K562 (cell line): ENCODE measurements at regions not wholly inside any gene's neighbourhood (a gene's known extent, or its start where the extent isn't known, plus 50 kb on each side); places are given as distances from the start of the nearest gene placed in this dataset.

Experiments
- ATAC-seq: fragments of 200-7000 bp; cut with Tn5 transposase; 3 replicates; pipeline ENCODE4 v1.9.1; 2020; ENCODE audit warnings: moderate library complexity
- BruUV-seq: library from RNA; stranded (reverse); fragments of 400-500 nt; replicated peaks from 2 replicates; lab custom pipeline; 2021; lab: Mats Ljungman, UMichigan
- CTCF ChIA-PET: fragments of 300-600 bp; formaldehyde crosslinking; extraction: SDS; loops from one replicate; lab custom pipeline; 2021; ENCODE audit warnings: low intra/inter-chr PET ratio; lab: Yijun Ruan, JAX
- POLR2A ChIA-PET: fragments of 300-600, 350-650 bp; sonication (Branson Sonifier 250); formaldehyde crosslinking; extraction: SDS; loops from one replicate; lab custom pipeline; 2021; ENCODE audit warnings: antibody characterized with exemption, inconsistent platforms; lab: Yijun Ruan, JAX
- DNase-seq, 4 experiments: peaks; one replicate each; pipeline versions ENCODE4 v3.0.0 to v3.0.0-alpha.2; 2011 to 2018; ENCODE audit warnings: low spot score in 3 of 4, mixed read lengths in 3 of 4; ENCODE audit errors: extremely low read depth in 1 of 4
- FAIRE-seq: peaks from 2 replicates; lab custom pipeline; 2011; peaks lifted over from hg19 to GRCh38; lab: Jason Lieb, UNC
- H2AFZ ChIP-seq: 2 replicates; pipeline ENCODE4 v1.6.0; 2011; ENCODE audit warnings: low read depth, low read length, control low read depth, inconsistent platforms
- H3K27ac ChIP-seq: fragments of 200-600 bp; 3 replicates; pipeline ENCODE4 v1.8.0; 2011; ENCODE audit warnings: low read depth, mild to moderate bottlenecking, control low read depth, inconsistent platforms, low read length, moderate library complexity, mixed read lengths; ENCODE audit errors: extremely low read depth
- H3K27me3 ChIP-seq, 2 experiments: fragments of 300-600 bp in 1 of 2; 2 replicates in 1 of 2; 3 replicates in 1 of 2; pipeline versions ENCODE4 v1.6.0 to v1.8.0; 2011; ENCODE audit warnings: inconsistent platforms in 2 of 2, low read length in 2 of 2, mild to moderate bottlenecking in 1 of 2, mixed read lengths in 1 of 2, moderate library complexity in 1 of 2; ENCODE audit not compliant: control insufficient read depth in 2 of 2, insufficient read depth in 2 of 2
- H3K36me3 ChIP-seq: fragments of 300-600 bp; 3 replicates; pipeline ENCODE4 v1.8.0; 2011; ENCODE audit warnings: mild to moderate bottlenecking, low read length, inconsistent platforms; ENCODE audit not compliant: control insufficient read depth, insufficient read depth
- H3K4me1 ChIP-seq, 2 experiments: fragments of 200-600 bp in 1 of 2; replicated peaks in 1 of 2; 2 replicates in 1 of 2; 3 replicates in 1 of 2; pipeline versions ENCODE4 v1.5.1 to v1.8.0; 2011; ENCODE audit warnings: inconsistent platforms in 2 of 2, low read length in 2 of 2, mild to moderate bottlenecking in 1 of 2, mixed read lengths in 1 of 2, moderate library complexity in 1 of 2; ENCODE audit not compliant: control insufficient read depth in 2 of 2, insufficient read depth in 2 of 2
- H3K4me2 ChIP-seq: 2 replicates; pipeline ENCODE4 v1.6.1; 2011; ENCODE audit warnings: low read length, control low read depth, inconsistent platforms, mixed read lengths; ENCODE audit not compliant: insufficient read depth
- H3K4me3 ChIP-seq: fragments of 200-600 bp; sonication (generic), shearing (Covaris generic); 2 replicates; pipeline ENCODE4 v1.5.1; 2016; ENCODE audit warnings: control low read depth, inconsistent platforms
- H3K79me2 ChIP-seq: fragments of 200-600 bp; 3 replicates; pipeline ENCODE4 v1.8.0; 2011; ENCODE audit warnings: low read length, inconsistent platforms; ENCODE audit not compliant: control insufficient read depth, insufficient read depth
- H3K9ac ChIP-seq, 2 experiments: 2 replicates each; pipeline versions ENCODE4 v1.6.0 to v1.6.1; 2011; ENCODE audit warnings: low read depth in 2 of 2, low read length in 2 of 2, control low read depth in 1 of 2, inconsistent platforms in 1 of 2, mild to moderate bottlenecking in 1 of 2, mixed read lengths in 1 of 2; ENCODE audit not compliant: insufficient read depth in 1 of 2
- H3K9me1 ChIP-seq: one replicate; pipeline ENCODE4 v1.6.0; 2011; ENCODE audit warnings: inconsistent platforms, mild to moderate bottlenecking, low read length, moderate library complexity; ENCODE audit not compliant: control insufficient read depth, insufficient read depth
- H3K9me3 ChIP-seq: replicated peaks from 2 replicates; pipeline ENCODE4 v1.5.1; 2011; ENCODE audit warnings: low read depth, low read length, inconsistent platforms; ENCODE audit not compliant: control insufficient read depth, insufficient read depth
- H4K20me1 ChIP-seq: replicated peaks from 2 replicates; pipeline ENCODE4 v1.6.1; 2011; ENCODE audit warnings: low read length, inconsistent platforms, mixed read lengths; ENCODE audit not compliant: control insufficient read depth, insufficient read depth
- NR4A1 ChIP-seq, 2 experiments: fragments of 250-450 bp in 1 of 2; fragments of 450-650 bp in 1 of 2; sonication (Bioruptor Pico) in 1 of 2; IDR thresholded peaks; 2 replicates each; pipeline versions ENCODE4 v1.4.0 to v1.6.1; 2016 to 2020; ENCODE audit warnings: mild to moderate bottlenecking in 2 of 2, missing compliant biosample characterization in 1 of 2, missing genetic modification characterization in 1 of 2, moderate library complexity in 1 of 2
- RBM25 ChIP-seq: fragments of 200-400 bp; formaldehyde crosslinking; IDR thresholded peaks from 2 replicates; pipeline ENCODE4 v1.6.1; 2018; ENCODE audit warnings: low read length, low read depth, moderate library complexity; ENCODE audit not compliant: severe bottlenecking
- SMARCA5 ChIP-seq: fragments of 450-650 bp; IDR thresholded peaks from 2 replicates; pipeline ENCODE4 v1.6.1; 2016
- ZFP1 ChIP-seq: fragments of 450-650 bp; formaldehyde crosslinking; IDR thresholded peaks from 2 replicates; pipeline ENCODE4 v1.4.0; 2020; ENCODE audit warnings: mild to moderate bottlenecking, mixed read lengths
- ZNF79 ChIP-seq: fragments of 250-450 bp; sonication (Bioruptor Pico); IDR thresholded peaks from 2 replicates; pipeline ENCODE4 v1.4.0; 2020; ENCODE audit warnings: low read depth, mild to moderate bottlenecking, moderate library complexity
- WGBS: fragments of 100-300 bp; shearing (Covaris generic); methylation state at CpG from one replicate; pipeline ENCODE4 v1.1.6; 2016; ENCODE audit warnings: low coverage, mixed read lengths; ENCODE audit not compliant: insufficient coverage; ENCODE audit errors: missing lambda C conversion rate; 5-methylcytosine and 5-hydroxymethylcytosine counted together
- in situ Hi-C: fragments of 300-500 bp; cut with MboI; formaldehyde crosslinking; loops from 4 replicates; pipeline ENCODE4 v1.15.0; 2018; ENCODE audit warnings: inconsistent platforms, mixed read lengths
- intact Hi-C: fragments of 100-400 bp; cut with micrococcal nuclease; formaldehyde crosslinking; loops from 2 replicates; pipeline ENCODE4 v1.14.2; 2022
- TF ChIP-seq, protein P1 (sequence below): fragments of 450-650 bp; conservative IDR thresholded peaks from 2 replicates; pipeline ENCODE4 v1.6.1; 2016; ENCODE audit warnings: missing genetic modification characterization, low read depth, mild to moderate bottlenecking, control low read depth, missing compliant biosample characterization
- TF ChIP-seq, protein P2 (sequence below): sonication (generic); formaldehyde crosslinking; IDR thresholded peaks from 2 replicates; pipeline ENCODE4 v1.8.0; 2022; ENCODE audit warnings: mild to moderate bottlenecking, missing genetic modification reagents

DNA sequence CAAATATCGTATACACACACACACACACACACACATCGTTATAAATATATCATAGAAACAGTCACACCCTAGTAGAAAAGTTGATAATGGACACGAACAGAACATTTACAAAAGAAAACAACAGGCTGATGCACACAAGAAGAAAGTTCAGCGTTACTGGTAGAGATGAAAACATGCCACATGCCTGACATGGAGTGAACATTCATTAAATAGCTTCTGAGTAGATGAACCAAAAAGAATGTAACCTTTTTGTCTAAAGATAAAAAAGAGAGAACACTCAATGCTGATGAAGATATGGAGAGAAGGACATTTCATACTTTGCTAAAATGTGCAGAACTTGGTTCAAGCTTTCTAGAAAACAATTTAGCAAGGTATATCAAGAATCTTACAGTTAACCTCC lies 173.4 kb upstream of the KLF14 start:
- Histone ChIP-seq H3K9me1 (no peaks in the 10 kb centered on the region), H3K27ac (no peak overlapping the region), H2AFZ (no peak overlapping the region), H3K4me3 (no peak overlapping the region), H4K20me1 (no peaks in the 10 kb centered on the region), H3K79me2 (peaks cover 5% of the 10 kb centered on the region; the same call in 2 of the 3 replicates), H3K9ac (no peak overlapping the region), H3K4me1 (peaks cover 11 to 48% of the 10 kb centered on the region in 2 experiments), H3K27me3 (no peaks in the 10 kb centered on the region), H3K4me2 (no peak overlapping the region), H3K9me3 (no peaks in the 10 kb centered on the region), H3K36me3 (no peaks in the 10 kb centered on the region)
- intact Hi-C loops (no loop called here), in situ Hi-C loops (no loop called here)
- BruUV-seq, result no TSS peak
- TF ChIP-seq NR4A1 (CRISPR knock-in tag; IDR thresholded peaks at IDR 0.05) (no peak), NR4A1 (tag; IDR thresholded peaks at IDR 0.05) (no peak), RBM25 (peak; percentile 99), ZNF79 (no peak), SMARCA5 (peak; percentile 57; the same call in 1 of the 2 replicates), ZFP1 (CRISPR knock-in tag) (0 out of 2 replicates have a peak, but pooled peaks have one; percentile 35)
- TF ChIP-seq, protein P1, sequence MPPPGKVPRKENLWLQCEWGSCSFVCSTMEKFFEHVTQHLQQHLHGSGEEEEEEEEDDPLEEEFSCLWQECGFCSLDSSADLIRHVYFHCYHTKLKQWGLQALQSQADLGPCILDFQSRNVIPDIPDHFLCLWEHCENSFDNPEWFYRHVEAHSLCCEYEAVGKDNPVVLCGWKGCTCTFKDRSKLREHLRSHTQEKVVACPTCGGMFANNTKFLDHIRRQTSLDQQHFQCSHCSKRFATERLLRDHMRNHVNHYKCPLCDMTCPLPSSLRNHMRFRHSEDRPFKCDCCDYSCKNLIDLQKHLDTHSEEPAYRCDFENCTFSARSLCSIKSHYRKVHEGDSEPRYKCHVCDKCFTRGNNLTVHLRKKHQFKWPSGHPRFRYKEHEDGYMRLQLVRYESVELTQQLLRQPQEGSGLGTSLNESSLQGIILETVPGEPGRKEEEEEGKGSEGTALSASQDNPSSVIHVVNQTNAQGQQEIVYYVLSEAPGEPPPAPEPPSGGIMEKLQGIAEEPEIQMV (tag), result no peak
- TF ChIP-seq, protein P2, sequence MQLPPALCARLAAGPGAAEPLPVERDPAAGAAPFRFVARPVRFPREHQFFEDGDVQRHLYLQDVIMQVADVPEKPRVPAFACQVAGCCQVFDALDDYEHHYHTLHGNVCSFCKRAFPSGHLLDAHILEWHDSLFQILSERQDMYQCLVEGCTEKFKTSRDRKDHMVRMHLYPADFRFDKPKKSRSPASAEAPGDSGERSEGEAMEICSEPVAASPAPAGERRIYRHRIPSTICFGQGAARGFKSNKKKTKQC (CRISPR knock-in tag), result no peak
- FAIRE-seq (no peak), DNase-seq (no peak), ATAC-seq (no peak)
- ChIA-PET CTCF (no interaction called here), POLR2A (interaction anchor here (1.5 kb wide), 1 partner anchor 9 kb away, joined by 4 read pairs; no protein-coding TSS in a partner anchor)
- WGBS, result 53% methylated on average over 4 of the region's 4 CpGs
